HepG2 (cell line): ENCODE measurements at regions not wholly inside any gene's neighbourhood (a gene's known extent, or its start where the extent isn't known, plus 50 kb on each side); places are given as distances from the start of the nearest gene placed in this dataset.

Experiments used
- ATAC-seq: fragments of 200-7000 bp; cut with Tn5 transposase; 3 replicates; pipeline ENCODE4 v1.9.1; 2020; ENCODE audit warnings: mild to moderate bottlenecking, moderate library complexity
- BruUV-seq: library from RNA; stranded (reverse); fragments of 400-500 nt; replicated peaks from 2 replicates; lab custom pipeline; 2021; lab: Mats Ljungman, UMichigan
- CTCF ChIA-PET: fragments of 300-600 bp; formaldehyde crosslinking; extraction: SDS; loops from one replicate; lab custom pipeline; 2021; ENCODE audit warnings: low total read pairs, inconsistent platforms, low intra/inter-chr PET ratio; lab: Yijun Ruan, JAX
- POLR2A ChIA-PET: fragments of 350-600 bp; sonication (Branson Sonifier 250); formaldehyde crosslinking; loops from one replicate; lab custom pipeline; 2020; ENCODE audit warnings: antibody characterized with exemption, inconsistent platforms; lab: Yijun Ruan, JAX
- DNase-seq: peaks from one replicate; pipeline ENCODE4 v3.0.0-alpha.2; 2015; ENCODE audit warnings: low spot score
- FAIRE-seq: peaks from 3 replicates; lab custom pipeline; 2011; peaks lifted over from hg19 to GRCh38; lab: Jason Lieb, UNC
- H2AFZ ChIP-seq: one replicate; pipeline ENCODE4 v1.6.1; 2011; ENCODE audit warnings: low read length, inconsistent platforms
- H3K27ac ChIP-seq: fragments of 300-600 bp; 3 replicates; pipeline ENCODE4 v1.8.0; 2011; ENCODE audit warnings: mixed run types, mild to moderate bottlenecking, mixed read lengths, low read length, inconsistent platforms; ENCODE audit not compliant: insufficient read depth; ENCODE audit errors: extremely low read length
- H3K27me3 ChIP-seq, 2 experiments: fragments of 200-600 bp in 1 of 2; 2 replicates in 1 of 2; 3 replicates in 1 of 2; pipeline versions ENCODE4 v1.6.0 to v1.8.0; 2011; ENCODE audit warnings: low read length in 2 of 2, mild to moderate bottlenecking in 2 of 2, moderate library complexity in 2 of 2, inconsistent platforms in 1 of 2; ENCODE audit not compliant: insufficient read depth in 2 of 2, control insufficient read depth in 1 of 2
- H3K36me3 ChIP-seq, 2 experiments: fragments of 200-600 bp in 1 of 2; replicated peaks in 1 of 2; 2 replicates in 1 of 2; 3 replicates in 1 of 2; pipeline versions ENCODE4 v1.5.1 to v1.8.0; 2011; ENCODE audit warnings: low read length in 2 of 2, inconsistent platforms in 1 of 2; ENCODE audit not compliant: insufficient read depth in 2 of 2, control insufficient read depth in 1 of 2
- H3K4me1 ChIP-seq: 2 replicates; pipeline ENCODE4 v1.5.1; 2012; ENCODE audit warnings: low read length, inconsistent platforms; ENCODE audit not compliant: insufficient read depth
- H3K4me2 ChIP-seq: 2 replicates; pipeline ENCODE4 v1.6.0; 2011; ENCODE audit warnings: low read depth, low read length, inconsistent platforms
- H3K4me3 ChIP-seq, 3 experiments: fragments of 200-600 bp in 1 of 3; sonication (generic), shearing (Covaris generic) in 1 of 3; replicated peaks in 1 of 3; 2 replicates each; pipeline ENCODE4 v1.5.1; 2011 to 2016; ENCODE audit warnings: low read length in 3 of 3, inconsistent platforms in 2 of 3, low read depth in 2 of 3, mild to moderate bottlenecking in 2 of 3, control low read depth in 1 of 3, mixed read lengths in 1 of 3; ENCODE audit not compliant: insufficient read depth in 1 of 3
- H3K79me2 ChIP-seq: one replicate; pipeline ENCODE4 v1.6.1; 2011; ENCODE audit warnings: low read length, inconsistent platforms; ENCODE audit not compliant: insufficient read depth
- H3K9ac ChIP-seq: 2 replicates; pipeline ENCODE4 v1.6.0; 2011; ENCODE audit warnings: mild to moderate bottlenecking, low read depth, low read length, inconsistent platforms; ENCODE audit not compliant: insufficient read depth
- H3K9me3 ChIP-seq: 2 replicates; pipeline ENCODE4 v1.5.1; 2012; ENCODE audit warnings: mild to moderate bottlenecking, low read length
- H4K20me1 ChIP-seq: 2 replicates; pipeline ENCODE4 v1.6.0; 2011; ENCODE audit warnings: inconsistent platforms, mild to moderate bottlenecking, low read length, moderate library complexity; ENCODE audit not compliant: insufficient read depth
- DNMT1 ChIP-seq: sonication (generic); formaldehyde crosslinking; IDR thresholded peaks from 2 replicates; pipeline ENCODE4 v1.5.1; 2020; ENCODE audit warnings: mild to moderate bottlenecking, missing genetic modification reagents
- FLYWCH1 ChIP-seq: sonication (generic); formaldehyde crosslinking; IDR thresholded peaks from 2 replicates; pipeline ENCODE4 v1.8.1; 2023; ENCODE audit warnings: mild to moderate bottlenecking, missing genetic modification reagents
- GABPA ChIP-seq, 2 experiments: IDR thresholded peaks; 2 replicates each; pipeline ENCODE4 v1.6.1; 2011 to 2016; ENCODE audit warnings: low read depth in 2 of 2, low read length in 1 of 2, missing biosample characterization in 1 of 2, missing genetic modification characterization in 1 of 2
- MAFF ChIP-seq: IDR thresholded peaks from 2 replicates; pipeline ENCODE4 v1.6.1; 2011; ENCODE audit warnings: low read depth, low read length, improper control_type of control experiment
- SALL2 ChIP-seq: sonication (generic); formaldehyde crosslinking; IDR thresholded peaks from 2 replicates; pipeline ENCODE4 v1.8.1; 2023; ENCODE audit warnings: mild to moderate bottlenecking, missing genetic modification reagents, inconsistent platforms
- THYN1 ChIP-seq: sonication (generic); formaldehyde crosslinking; IDR thresholded peaks from 2 replicates; pipeline ENCODE4 v1.8.1; 2023; ENCODE audit warnings: low read depth, mild to moderate bottlenecking, moderate library complexity, missing genetic modification reagents, borderline replicate concordance
- ZNF354B ChIP-seq: sonication (generic); formaldehyde crosslinking; IDR thresholded peaks from 2 replicates; pipeline ENCODE4 v1.8.0; 2022; ENCODE audit warnings: mild to moderate bottlenecking, missing genetic modification reagents
- ZNF430 ChIP-seq: sonication (generic); formaldehyde crosslinking; IDR thresholded peaks from 2 replicates; pipeline ENCODE4 v1.9.0; 2021; ENCODE audit warnings: mild to moderate bottlenecking, missing genetic modification reagents
- ZNF660 ChIP-seq: sonication (generic); formaldehyde crosslinking; IDR thresholded peaks from 2 replicates; pipeline ENCODE4 v1.5.1; 2020; ENCODE audit warnings: mild to moderate bottlenecking, low read depth, missing genetic modification reagents, borderline replicate concordance
- WGBS: methylation state at CpG from one replicate; pipeline ENCODE4 v1.1.6; 2017; ENCODE audit warnings: low lambda C conversion rate; 5-methylcytosine and 5-hydroxymethylcytosine counted together
- in situ Hi-C: cut with HindIII; loops from 2 replicates; pipeline ENCODE4 v1.10.0; 2017; ENCODE audit warnings: low pct_unique_long_range_greater_than_20kb; ENCODE audit not compliant: extremely low pct_ligation_motif_present
- intact Hi-C: fragments of 100-400 bp; cut with micrococcal nuclease; formaldehyde crosslinking; loops from one replicate; pipeline ENCODE4 v1.10.0; 2022; ENCODE audit not compliant: unreplicated experiment
- TF ChIP-seq, protein P1 (sequence below): sonication (generic); formaldehyde crosslinking; IDR thresholded peaks from 2 replicates; pipeline ENCODE4 v1.5.0; 2020; ENCODE audit warnings: missing genetic modification reagents, mild to moderate bottlenecking, borderline replicate concordance
- TF ChIP-seq, protein P2 (sequence below): sonication (generic); formaldehyde crosslinking; IDR thresholded peaks from 2 replicates; pipeline ENCODE4 v1.4.0; 2020; ENCODE audit warnings: missing genetic modification reagents
- TF ChIP-seq, protein P3 (sequence below): sonication (generic); formaldehyde crosslinking; IDR thresholded peaks from 2 replicates; pipeline ENCODE4 v1.8.0; 2022; ENCODE audit warnings: missing genetic modification reagents, mild to moderate bottlenecking, inconsistent platforms, borderline replicate concordance
- TF ChIP-seq, protein P4 (sequence below): sonication (generic); formaldehyde crosslinking; IDR thresholded peaks from 2 replicates; pipeline ENCODE4 v1.5.1; 2020; ENCODE audit warnings: missing genetic modification reagents, mild to moderate bottlenecking, borderline replicate concordance

DNA sequence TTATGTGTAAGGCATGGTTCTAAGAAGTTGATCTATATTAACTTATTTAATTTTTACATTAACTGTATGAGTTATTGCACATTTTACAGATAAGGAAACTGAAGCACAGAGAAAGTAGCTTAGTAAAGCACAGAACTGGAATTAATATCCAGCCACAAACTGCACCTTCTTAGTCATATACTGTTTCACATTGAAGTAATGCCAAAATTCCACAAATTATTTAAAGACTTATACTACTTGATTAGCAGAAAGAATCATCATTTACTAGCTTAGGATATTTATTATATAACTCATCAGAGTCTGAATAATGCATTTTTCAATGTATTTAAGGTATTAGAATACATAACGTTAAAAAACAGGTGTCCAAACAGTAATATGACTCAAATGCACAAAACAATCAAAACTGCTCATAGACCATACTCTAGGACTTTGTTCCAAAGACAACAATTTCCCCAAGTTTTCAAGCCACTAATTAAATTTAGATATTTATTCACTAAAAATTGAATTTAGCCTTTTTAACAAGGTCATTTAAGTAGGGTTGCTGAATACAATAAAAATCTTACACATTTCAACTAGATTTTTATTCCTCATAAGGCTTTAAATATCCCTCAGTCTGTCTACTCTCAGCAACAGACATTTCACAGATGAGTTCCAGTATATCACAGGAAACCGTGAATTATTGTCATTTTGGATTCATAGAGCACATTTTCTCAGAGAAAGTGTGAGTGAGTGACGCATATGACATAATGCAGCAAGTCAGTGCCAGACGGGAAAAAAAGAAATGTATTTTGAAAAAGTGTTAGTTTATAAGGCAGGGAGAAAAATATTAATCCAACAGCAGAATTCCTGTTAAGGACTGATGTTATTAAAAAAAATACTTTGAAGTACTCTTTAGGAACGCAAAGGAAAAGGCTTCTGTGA, 782.5 kb downstream of the TMTC2 start:
- 32% methylated on average over 5 of the region's 5 CpGs for WGBS
- CTCF ChIA-PET, result no interaction called here

More for the DNA sequence above, 782.5 kb downstream of the TMTC2 start:
- Histone ChIP-seq H3K4me2 (no peak overlapping the region), H3K27me3 (no peaks in the 10 kb centered on the region), H3K4me3 (no peak overlapping the region), H3K9ac (no peak overlapping the region), H3K9me3 (peaks cover 64% of the 10 kb centered on the region), H3K36me3 (no peaks in the 10 kb centered on the region), H3K27ac (no peak overlapping the region), H3K4me1 (no peaks in the 10 kb centered on the region), H3K79me2 (no peaks in the 10 kb centered on the region), H2AFZ (no peak overlapping the region), H4K20me1 (no peaks in the 10 kb centered on the region)
- no TSS peak for BruUV-seq
- ATAC-seq (no peak), DNase-seq (no peak), FAIRE-seq (no peak)
- in situ Hi-C loops (no loop called here), intact Hi-C loops (no loop called here)
- TF ChIP-seq SALL2 (CRISPR knock-in tag) (no peak), MAFF (no peak), DNMT1 (CRISPR knock-in tag) (no peak), THYN1 (CRISPR knock-in tag) (no peak), ZNF354B (CRISPR knock-in tag) (no peak), FLYWCH1 (CRISPR knock-in tag) (no peak), ZNF660 (CRISPR knock-in tag) (no peak), GABPA (IDR thresholded peaks at IDR 0.05; ENCODE audit: low read depth, low read length) (no peak), GABPA (CRISPR knock-in tag; IDR thresholded peaks at IDR 0.05; ENCODE audit: low read depth) (no peak), ZNF430 (CRISPR knock-in tag) (no peak)
- TF ChIP-seq, protein P1, sequence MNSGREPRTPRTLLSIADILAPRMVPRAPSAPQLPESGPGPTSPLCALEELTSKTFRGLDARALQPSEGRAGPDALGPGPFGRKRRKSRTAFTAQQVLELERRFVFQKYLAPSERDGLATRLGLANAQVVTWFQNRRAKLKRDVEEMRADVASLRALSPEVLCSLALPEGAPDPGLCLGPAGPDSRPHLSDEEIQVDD (CRISPR knock-in tag), result no peak
- TF ChIP-seq, protein P2, sequence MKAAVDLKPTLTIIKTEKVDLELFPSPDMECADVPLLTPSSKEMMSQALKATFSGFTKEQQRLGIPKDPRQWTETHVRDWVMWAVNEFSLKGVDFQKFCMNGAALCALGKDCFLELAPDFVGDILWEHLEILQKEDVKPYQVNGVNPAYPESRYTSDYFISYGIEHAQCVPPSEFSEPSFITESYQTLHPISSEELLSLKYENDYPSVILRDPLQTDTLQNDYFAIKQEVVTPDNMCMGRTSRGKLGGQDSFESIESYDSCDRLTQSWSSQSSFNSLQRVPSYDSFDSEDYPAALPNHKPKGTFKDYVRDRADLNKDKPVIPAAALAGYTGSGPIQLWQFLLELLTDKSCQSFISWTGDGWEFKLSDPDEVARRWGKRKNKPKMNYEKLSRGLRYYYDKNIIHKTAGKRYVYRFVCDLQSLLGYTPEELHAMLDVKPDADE, result no peak
- TF ChIP-seq, protein P3, sequence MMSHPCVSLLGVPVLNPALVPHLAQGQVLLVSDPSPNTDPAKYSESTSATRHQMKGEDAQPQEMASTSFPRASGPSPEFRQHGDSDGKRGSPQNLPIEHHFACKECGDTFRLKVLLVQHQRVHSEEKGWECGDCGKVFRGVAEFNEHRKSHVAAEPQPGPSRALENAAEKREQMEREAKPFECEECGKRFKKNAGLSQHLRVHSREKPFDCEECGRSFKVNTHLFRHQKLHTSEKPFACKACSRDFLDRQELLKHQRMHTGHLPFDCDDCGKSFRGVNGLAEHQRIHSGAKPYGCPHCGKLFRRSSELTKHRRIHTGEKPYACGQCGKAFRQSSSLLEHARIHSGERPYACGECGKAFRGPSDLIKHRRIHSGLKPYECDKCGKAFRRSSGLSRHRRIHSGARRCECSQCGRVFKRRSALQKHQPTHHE (CRISPR knock-in tag), result no peak
- TF ChIP-seq, protein P4, sequence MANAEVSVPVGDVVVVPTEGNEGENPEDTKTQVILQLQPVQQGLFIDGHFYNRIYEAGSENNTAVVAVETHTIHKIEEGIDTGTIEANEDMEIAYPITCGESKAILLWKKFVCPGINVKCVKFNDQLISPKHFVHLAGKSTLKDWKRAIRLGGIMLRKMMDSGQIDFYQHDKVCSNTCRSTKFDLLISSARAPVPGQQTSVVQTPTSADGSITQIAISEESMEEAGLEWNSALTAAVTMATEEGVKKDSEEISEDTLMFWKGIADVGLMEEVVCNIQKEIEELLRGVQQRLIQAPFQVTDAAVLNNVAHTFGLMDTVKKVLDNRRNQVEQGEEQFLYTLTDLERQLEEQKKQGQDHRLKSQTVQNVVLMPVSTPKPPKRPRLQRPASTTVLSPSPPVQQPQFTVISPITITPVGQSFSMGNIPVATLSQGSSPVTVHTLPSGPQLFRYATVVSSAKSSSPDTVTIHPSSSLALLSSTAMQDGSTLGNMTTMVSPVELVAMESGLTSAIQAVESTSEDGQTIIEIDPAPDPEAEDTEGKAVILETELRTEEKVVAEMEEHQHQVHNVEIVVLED (CRISPR knock-in tag), result no peak
- POLR2A ChIA-PET, result no interaction called here
